Keratinocyte (primary cell): ENCODE measurements at regions not wholly inside any gene's neighbourhood (a gene's known extent, or its start where the extent isn't known, plus 50 kb on each side); places are given as distances from the start of the nearest gene placed in this dataset.

Experiments used
- EZH2 ChIP-seq: IDR thresholded peaks from one replicate; pipeline ENCODE4 v1.6.1; 2012; ENCODE audit warnings: inconsistent platforms, mild to moderate bottlenecking, low read length, moderate library complexity
- TF ChIP-seq, protein P1 (sequence below), 3 experiments: IDR thresholded peaks in 1 of 3; conservative IDR thresholded peaks in 1 of 3; optimal IDR thresholded peaks in 1 of 3; 2 replicates in 2 of 3; 3 replicates in 1 of 3; pipeline versions ENCODE3 to v1.5.1; 2011; ENCODE audit warnings: low read length in 3 of 3, mild to moderate bottlenecking in 3 of 3, moderate library complexity in 2 of 3, control low read depth in 1 of 3, inconsistent platforms in 1 of 3; ENCODE audit not compliant: insufficient read depth in 2 of 3; ENCODE audit errors: extremely low read depth in 1 of 3

DNA sequence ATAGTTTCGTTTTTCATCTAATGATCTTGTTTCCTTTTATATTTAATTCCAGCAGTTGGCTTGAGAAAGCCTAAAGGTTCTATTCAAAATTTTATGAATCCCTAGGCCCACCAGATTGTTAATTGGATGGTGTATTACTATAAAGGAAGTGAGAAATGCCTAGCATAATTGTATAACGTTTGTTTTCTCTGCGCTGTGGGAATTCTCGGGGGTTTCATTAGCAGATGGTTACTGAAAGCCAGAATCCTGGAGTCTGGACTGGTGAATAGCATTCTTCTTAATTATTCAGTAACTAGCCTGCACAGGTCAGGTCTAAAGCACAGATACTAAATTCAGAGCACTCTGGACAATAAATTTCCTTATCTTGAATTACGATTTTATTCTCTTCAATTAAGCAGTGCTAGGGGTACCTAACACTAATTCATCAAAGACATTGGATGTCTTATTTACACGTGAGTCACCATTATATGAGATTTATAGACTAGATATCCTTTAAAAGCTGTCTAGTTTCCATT lies 459.4 kb downstream of the DTHD1 start:
- TF ChIP-seq, protein P1, sequence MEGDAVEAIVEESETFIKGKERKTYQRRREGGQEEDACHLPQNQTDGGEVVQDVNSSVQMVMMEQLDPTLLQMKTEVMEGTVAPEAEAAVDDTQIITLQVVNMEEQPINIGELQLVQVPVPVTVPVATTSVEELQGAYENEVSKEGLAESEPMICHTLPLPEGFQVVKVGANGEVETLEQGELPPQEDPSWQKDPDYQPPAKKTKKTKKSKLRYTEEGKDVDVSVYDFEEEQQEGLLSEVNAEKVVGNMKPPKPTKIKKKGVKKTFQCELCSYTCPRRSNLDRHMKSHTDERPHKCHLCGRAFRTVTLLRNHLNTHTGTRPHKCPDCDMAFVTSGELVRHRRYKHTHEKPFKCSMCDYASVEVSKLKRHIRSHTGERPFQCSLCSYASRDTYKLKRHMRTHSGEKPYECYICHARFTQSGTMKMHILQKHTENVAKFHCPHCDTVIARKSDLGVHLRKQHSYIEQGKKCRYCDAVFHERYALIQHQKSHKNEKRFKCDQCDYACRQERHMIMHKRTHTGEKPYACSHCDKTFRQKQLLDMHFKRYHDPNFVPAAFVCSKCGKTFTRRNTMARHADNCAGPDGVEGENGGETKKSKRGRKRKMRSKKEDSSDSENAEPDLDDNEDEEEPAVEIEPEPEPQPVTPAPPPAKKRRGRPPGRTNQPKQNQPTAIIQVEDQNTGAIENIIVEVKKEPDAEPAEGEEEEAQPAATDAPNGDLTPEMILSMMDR (optimal IDR thresholded peaks at IDR 0.05 in 1 of 3, IDR thresholded peaks at IDR 0.05 in 1 of 3, conservative IDR thresholded peaks at IDR 0.05 in 1 of 3; ENCODE audit: extremely low read depth in 1 of 3, insufficient read depth in 2 of 3, low read length in 3 of 3), result no peak
- no peak for TF ChIP-seq EZH2
